NB4 (cell line): ENCODE measurements at regions not wholly inside any gene's neighbourhood (a gene's known extent, or its start where the extent isn't known, plus 50 kb on each side); places are given as distances from the start of the nearest gene placed in this dataset.

Experiments
- DNase-seq: peaks from one replicate; pipeline ENCODE4 v3.0.0; 2010; ENCODE audit warnings: low read depth
- H3K4me3 ChIP-seq: one replicate; pipeline ENCODE4 v1.5.1; 2011; ENCODE audit warnings: mild to moderate bottlenecking, low read depth, low read length, moderate library complexity
- CTCF ChIP-seq: IDR thresholded peaks from one replicate; pipeline ENCODE4 v1.5.1; 2012; ENCODE audit warnings: low read depth, low read length
- MAX ChIP-seq: IDR thresholded peaks from 2 replicates; pipeline ENCODE4 v1.6.1; 2011; ENCODE audit warnings: low read depth, low read length
- MYC ChIP-seq: IDR thresholded peaks from 2 replicates; pipeline ENCODE4 v1.6.1; 2011; ENCODE audit warnings: low read depth, low read length
- POLR2A ChIP-seq: IDR thresholded peaks from 2 replicates; pipeline ENCODE4 v1.6.1; 2011; ENCODE audit warnings: mild to moderate bottlenecking; ENCODE audit not compliant: insufficient read length; ENCODE audit errors: extremely low read depth

GRCh38 chr2:219914577-219914976, 287.1 kb downstream of the SLC4A3 start:
- DNase-seq = no peak
- H3K4me3 ChIP-seq = no peak overlapping the region
- TF ChIP-seq POLR2A (no peak), MAX (no peak), MYC (no peak), CTCF (no peak)

GRCh38 chr2:219916281-219916680, 288.9 kb downstream of the SLC4A3 start:
- no peak for DNase-seq
- no peak for TF ChIP-seq MYC
- no peak for TF ChIP-seq MAX
- TF ChIP-seq CTCF = no peak
- TF ChIP-seq POLR2A = no peak
- H3K4me3 ChIP-seq = no peak overlapping the region

GRCh38 chr2:219916726-219917440, 289.5 kb downstream of the SLC4A3 start:
- TF ChIP-seq MYC (no peak), POLR2A (no peak), CTCF (no peak), MAX (no peak)
- H3K4me3 ChIP-seq = no peak overlapping the region

GRCh38 chr2:219918254-219918653, 290.8 kb downstream of the SLC4A3 start:
- DNase-seq = no peak
- no peak for TF ChIP-seq MYC
- no peak for TF ChIP-seq CTCF
- no peak for TF ChIP-seq MAX
- TF ChIP-seq POLR2A = no peak
- H3K4me3 ChIP-seq = no peak overlapping the region

More at GRCh38 chr2:219916726-219917440, 289.5 kb downstream of the SLC4A3 start:
- no peak for DNase-seq

- no peak for TF ChIP-seq CTCF
- TF ChIP-seq MYC = no peak
- no peak for TF ChIP-seq MAX
- TF ChIP-seq POLR2A = no peak
- DNase-seq = no peak
Observed at GRCh38 chr2:219918944-219919343, 291.5 kb downstream of the SLC4A3 start.

More at GRCh38 chr2:219918944-219919343, 291.5 kb downstream of the SLC4A3 start:
- no peak overlapping the region for H3K4me3 ChIP-seq
